RWPE1 (cell line): ENCODE measurements at regions not wholly inside any gene's neighbourhood (a gene's known extent, or its start where the extent isn't known, plus 50 kb on each side); places are given as distances from the start of the nearest gene placed in this dataset.

ENCODE experiments used
- CTCF ChIA-PET: fragments of 350-600 bp; sonication (Branson Sonifier 250); formaldehyde crosslinking; extraction: SDS; loops from one replicate; lab custom pipeline; 2021; lab: Yijun Ruan, JAX
- POLR2A ChIA-PET: fragments of 400-600 bp; formaldehyde crosslinking; extraction: SDS; loops from one replicate; lab custom pipeline; 2020; ENCODE audit warnings: antibody characterized with exemption; ENCODE audit not compliant: low non-redundant PET; lab: Yijun Ruan, JAX
- DNase-seq: peaks from one replicate; pipeline ENCODE4 v3.0.0; 2012; ENCODE audit warnings: low spot score
- H3K27ac ChIP-seq: fragments of 450-650 bp; 2 replicates; pipeline ENCODE4 v1.5.1; 2017
- TF ChIP-seq, protein P1 (sequence below): fragments of 450-650 bp; conservative IDR thresholded peaks from 2 replicates; pipeline ENCODE4 v1.5.1; 2017; ENCODE audit warnings: low read depth, mild to moderate bottlenecking

DNA sequence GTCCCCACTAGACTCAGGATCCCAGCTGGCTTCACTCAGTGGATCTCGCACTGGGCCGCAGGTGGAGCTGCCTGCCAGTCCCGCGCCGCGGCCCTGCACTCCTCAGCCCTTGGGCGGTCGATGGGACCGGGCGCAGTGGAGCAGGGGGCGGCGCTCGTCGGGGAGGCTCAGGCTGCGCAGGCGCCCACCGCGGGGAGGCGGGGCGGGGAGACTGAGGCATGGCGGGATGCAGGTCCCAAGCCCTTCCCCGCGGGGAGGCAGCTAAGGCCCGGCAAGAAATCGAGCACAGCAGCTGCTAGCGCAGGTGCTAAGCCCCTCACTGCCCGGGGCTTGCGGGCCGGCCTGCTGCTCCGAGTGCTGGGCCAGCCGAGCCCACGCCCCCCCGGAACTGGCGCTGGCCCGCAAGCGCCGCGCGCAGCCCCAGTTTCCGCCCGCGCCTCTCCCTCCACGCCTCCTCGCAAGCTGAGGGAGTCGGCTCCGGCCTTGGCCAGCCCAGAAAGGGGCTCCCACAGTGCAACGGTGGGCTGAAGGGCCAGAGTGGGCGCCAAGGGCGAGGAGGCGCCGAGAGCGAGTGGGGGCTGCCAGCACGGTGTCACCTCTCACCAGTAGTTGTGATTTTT is 1038.0 kb downstream of the PCDH19 start:
- no peak for DNase-seq
- POLR2A ChIA-PET: no interaction called here
- TF ChIP-seq, protein P1, sequence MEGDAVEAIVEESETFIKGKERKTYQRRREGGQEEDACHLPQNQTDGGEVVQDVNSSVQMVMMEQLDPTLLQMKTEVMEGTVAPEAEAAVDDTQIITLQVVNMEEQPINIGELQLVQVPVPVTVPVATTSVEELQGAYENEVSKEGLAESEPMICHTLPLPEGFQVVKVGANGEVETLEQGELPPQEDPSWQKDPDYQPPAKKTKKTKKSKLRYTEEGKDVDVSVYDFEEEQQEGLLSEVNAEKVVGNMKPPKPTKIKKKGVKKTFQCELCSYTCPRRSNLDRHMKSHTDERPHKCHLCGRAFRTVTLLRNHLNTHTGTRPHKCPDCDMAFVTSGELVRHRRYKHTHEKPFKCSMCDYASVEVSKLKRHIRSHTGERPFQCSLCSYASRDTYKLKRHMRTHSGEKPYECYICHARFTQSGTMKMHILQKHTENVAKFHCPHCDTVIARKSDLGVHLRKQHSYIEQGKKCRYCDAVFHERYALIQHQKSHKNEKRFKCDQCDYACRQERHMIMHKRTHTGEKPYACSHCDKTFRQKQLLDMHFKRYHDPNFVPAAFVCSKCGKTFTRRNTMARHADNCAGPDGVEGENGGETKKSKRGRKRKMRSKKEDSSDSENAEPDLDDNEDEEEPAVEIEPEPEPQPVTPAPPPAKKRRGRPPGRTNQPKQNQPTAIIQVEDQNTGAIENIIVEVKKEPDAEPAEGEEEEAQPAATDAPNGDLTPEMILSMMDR: no peak
- CTCF ChIA-PET: no interaction called here
- no peak overlapping the region for H3K27ac ChIP-seq

DNA sequence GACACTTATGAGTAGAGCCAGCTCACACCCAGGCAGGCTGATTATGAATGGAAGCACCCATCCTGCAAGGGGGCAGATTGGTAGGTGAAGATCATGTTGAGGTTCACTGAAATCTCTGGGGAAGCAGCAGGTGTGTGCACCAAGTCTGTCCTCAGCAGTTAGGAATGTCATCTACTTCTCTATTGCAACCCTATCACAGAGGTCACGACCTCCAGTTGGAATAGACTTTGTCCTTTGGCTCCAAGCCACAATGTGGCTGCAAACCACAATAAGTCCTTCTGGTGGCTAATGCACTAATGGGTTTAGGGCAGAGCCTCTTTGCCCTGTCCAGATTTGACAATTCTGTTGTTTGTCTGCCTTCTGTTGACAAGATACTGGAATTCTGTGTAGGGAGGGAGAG is 1056.7 kb downstream of the PCDH19 start:
- POLR2A ChIA-PET: no interaction called here
- TF ChIP-seq, protein P1: no peak
- no peak overlapping the region for H3K27ac ChIP-seq
- CTCF ChIA-PET: no interaction called here
- no peak for DNase-seq

DNA sequence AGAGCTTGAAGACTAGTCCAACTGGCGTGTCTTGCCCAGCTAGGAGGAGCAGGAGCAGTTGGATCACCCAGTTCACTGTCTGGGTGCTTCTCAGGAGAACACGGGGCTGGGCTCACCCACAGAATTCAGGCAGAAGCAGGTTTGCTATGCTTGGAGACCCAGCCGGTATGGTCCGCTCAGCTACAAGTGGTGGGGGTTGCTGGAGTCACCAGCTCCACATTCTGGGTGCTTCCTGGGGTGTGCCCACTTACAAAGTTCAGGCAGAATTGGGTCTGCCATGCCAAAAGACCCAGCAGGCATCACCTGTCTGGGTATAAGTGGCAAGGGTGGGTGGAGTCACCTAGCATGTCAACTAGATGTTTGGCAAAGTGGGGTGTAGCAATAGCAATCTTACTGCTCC is 1061.8 kb downstream of the PCDH19 start:
- CTCF ChIA-PET: no interaction called here
- POLR2A ChIA-PET: no interaction called here
- DNase-seq: no peak
- H3K27ac ChIP-seq: no peak overlapping the region
- TF ChIP-seq, protein P1: no peak

DNA sequence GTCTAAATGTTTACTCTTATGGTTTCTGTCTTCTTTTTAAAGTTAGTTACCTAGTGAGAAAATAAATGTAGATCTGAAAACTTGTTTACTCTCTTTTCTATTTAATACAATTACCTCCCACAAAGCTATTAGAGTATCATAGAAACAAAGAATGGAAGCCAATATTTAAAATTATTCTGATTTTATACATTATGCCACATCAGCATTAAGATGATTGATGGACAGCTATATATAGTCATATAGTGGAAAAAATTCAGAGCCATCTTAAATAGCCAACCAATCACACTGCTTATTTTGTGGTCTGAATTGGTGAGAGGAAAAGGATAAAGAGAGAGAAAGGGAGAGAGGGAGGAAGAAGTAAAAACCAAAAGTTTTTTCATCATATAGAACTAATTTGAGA is 1101.8 kb downstream of the PCDH19 start:
- DNase-seq: no peak
- POLR2A ChIA-PET: no interaction called here
- no peak overlapping the region for H3K27ac ChIP-seq
- TF ChIP-seq, protein P1: no peak
- CTCF ChIA-PET: interaction anchor here (0.6 kb wide), 1 partner anchor 580 kb away, joined by 3 read pairs; no protein-coding TSS in a partner anchor

DNA sequence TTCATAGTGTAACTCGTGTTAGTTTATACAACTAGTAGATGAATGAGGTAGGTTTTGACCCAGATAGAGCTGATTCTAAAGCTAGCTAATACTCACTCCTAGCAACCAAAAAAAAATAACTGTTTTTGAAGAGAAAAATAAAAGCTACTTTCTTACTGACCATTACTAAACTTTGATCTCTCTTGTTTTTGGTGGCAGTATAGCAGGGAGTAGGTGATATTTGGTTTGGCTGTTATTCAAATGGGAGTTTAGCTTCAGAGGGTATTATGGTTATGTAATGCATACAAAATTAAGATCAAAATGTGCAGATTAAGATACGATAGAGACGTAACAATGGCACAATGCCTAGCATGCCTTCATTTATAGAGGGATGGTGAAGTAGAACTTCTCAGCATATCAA is 1104.5 kb downstream of the PCDH19 start:
- ChIA-PET CTCF (no interaction called here), POLR2A (no interaction called here)
- no peak for DNase-seq
- TF ChIP-seq, protein P1: no peak
- H3K27ac ChIP-seq: no peak overlapping the region

DNA sequence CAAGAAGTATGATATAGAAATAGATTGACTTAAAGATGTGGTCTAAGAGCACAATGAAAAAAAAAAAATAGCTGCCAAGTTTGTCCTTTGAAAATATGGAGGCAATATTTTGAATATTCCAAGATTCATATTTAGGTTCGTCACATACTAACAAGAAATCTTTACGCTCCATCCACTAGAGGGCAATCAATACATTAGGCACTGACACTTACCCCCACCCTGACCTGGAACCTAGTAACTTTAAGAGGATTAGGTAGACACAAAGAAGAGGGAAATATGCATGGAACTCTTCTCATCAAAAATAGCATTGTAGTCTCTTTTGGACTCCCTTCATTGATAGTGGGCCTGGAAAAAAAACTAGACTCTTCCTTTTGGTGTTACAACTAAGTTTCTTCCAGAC is 1108.1 kb downstream of the PCDH19 start:
- ChIA-PET POLR2A (no interaction called here), CTCF (no interaction called here)
- TF ChIP-seq, protein P1: 0 out of 2 replicates have a peak, but pooled peaks have one; percentile 16
- no peak for DNase-seq
- no peak overlapping the region for H3K27ac ChIP-seq
